Gastrocnemius medialis (tissue), 4 donors: ENCODE measurements at regions not wholly inside any gene's neighbourhood (a gene's known extent, or its start where the extent isn't known, plus 50 kb on each side); places are given as distances from the start of the nearest gene placed in this dataset.

Source experiments
- CTCF ChIP-seq, 5 experiments: fragments of 450-650 bp in 3 of 5; fragments of 200-600 bp in 2 of 5; sonication (generic) in 2 of 5; IDR thresholded peaks in 4 of 5; conservative IDR thresholded peaks in 1 of 5; 1 replicate in 4 of 5; 2 replicates in 1 of 5; pipeline ENCODE4 v1.5.1; 2016 to 2019; ENCODE audit warnings: antibody characterized with exemption in 5 of 5, mild to moderate bottlenecking in 3 of 5, moderate library complexity in 3 of 5
- POLR2A ChIP-seq, 2 donors: fragments of 450-650 bp; IDR thresholded peaks; one replicate each; pipeline ENCODE4 v1.6.1; 2017; ENCODE audit warnings: antibody characterized with exemption in 2 of 2, mild to moderate bottlenecking in 2 of 2, moderate library complexity in 2 of 2

DNA sequence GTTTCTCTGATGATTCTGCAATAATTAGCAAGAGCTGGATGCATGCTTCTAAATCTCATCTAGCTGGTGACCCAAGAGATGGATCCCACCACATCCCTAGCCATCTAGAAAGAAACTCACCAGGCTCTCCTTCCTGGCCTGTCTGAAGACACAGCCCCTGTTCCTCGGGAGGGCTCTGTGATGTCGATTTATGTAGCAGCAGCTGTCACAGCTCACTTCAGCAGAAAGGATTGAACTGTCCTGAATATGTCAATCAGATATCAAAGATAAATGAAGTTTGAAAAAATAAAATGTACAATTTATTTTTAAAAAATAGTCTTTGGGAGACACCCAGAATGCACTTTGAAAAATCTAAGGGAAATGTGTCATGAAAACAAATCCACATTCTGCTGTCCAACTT lies 67.3 kb upstream of the TSHZ2 start:
- TF ChIP-seq CTCF (IDR thresholded peaks at IDR 0.05 in 4 of 5, conservative IDR thresholded peaks at IDR 0.05 in 1 of 5) (no peak), POLR2A (IDR thresholded peaks at IDR 0.05) (no peak)
